PC-3 (cell line): ENCODE measurements at regions not wholly inside any gene's neighbourhood (a gene's known extent, or its start where the extent isn't known, plus 50 kb on each side); places are given as distances from the start of the nearest gene placed in this dataset.

ENCODE experiments used
- ATAC-seq: fragments of 200-7000 bp; cut with Tn5 transposase; 2 replicates; pipeline ENCODE4 v1.9.1; 2020; ENCODE audit warnings: mild to moderate bottlenecking, moderate library complexity
- BruUV-seq: library from RNA; stranded (reverse); fragments of 400-500 nt; replicated peaks from 2 replicates; lab custom pipeline; 2021; lab: Mats Ljungman, UMichigan
- CTCF ChIA-PET: fragments of 300-600 bp; sonication (Branson Sonifier 250); formaldehyde crosslinking; loops from one replicate; lab custom pipeline; 2022; ENCODE audit warnings: antibody characterized with exemption; lab: Charles Lee
- POLR2A ChIA-PET: fragments of 300-600 bp; sonication (Branson Sonifier 250); formaldehyde crosslinking; loops from one replicate; lab custom pipeline; 2022; ENCODE audit warnings: antibody characterized with exemption; ENCODE audit not compliant: unreplicated experiment; lab: Charles Lee
- DNase-seq: peaks from one replicate; pipeline ENCODE4 v3.0.0-alpha.2; 2015
- H2AFZ ChIP-seq: fragments of 300-600 bp; sonication (generic); 2 replicates; pipeline ENCODE4 v1.6.0; 2016; ENCODE audit warnings: antibody characterized with exemption, low read length
- H3F3A ChIP-seq: fragments of 300-600 bp; sonication (generic); one replicate; pipeline ENCODE4 v1.6.0; 2017; ENCODE audit warnings: antibody characterized with exemption, low read length, control low read depth, mild to moderate bottlenecking; ENCODE audit not compliant: unreplicated experiment
- H3K27ac ChIP-seq: fragments of 300-600 bp; sonication (generic); 2 replicates; pipeline ENCODE4 v1.5.1; 2016; ENCODE audit warnings: mild to moderate bottlenecking, low read length
- H3K27me3 ChIP-seq: fragments of 300-600 bp; sonication (generic); 2 replicates; pipeline ENCODE4 v1.6.1; 2016; ENCODE audit warnings: low read length, mixed read lengths
- H3K36me3 ChIP-seq: fragments of 300-600 bp; sonication (generic); 2 replicates; pipeline ENCODE4 v1.6.1; 2016; ENCODE audit warnings: low read depth, mixed run types, low read length, mixed read lengths
- H3K4me1 ChIP-seq: fragments of 300-600 bp; sonication (generic); 2 replicates; pipeline ENCODE4 v1.5.1; 2016; ENCODE audit warnings: low read length; ENCODE audit not compliant: insufficient read depth
- H3K4me2 ChIP-seq: fragments of 300-600 bp; sonication (generic); 2 replicates; pipeline ENCODE4 v1.6.0; 2016; ENCODE audit warnings: low read length
- H3K4me3 ChIP-seq: fragments of 300-600 bp; sonication (generic); 2 replicates; pipeline ENCODE4 v1.5.1; 2016; ENCODE audit warnings: mild to moderate bottlenecking, low read length, mixed read lengths
- H3K79me2 ChIP-seq: fragments of 300-600 bp; sonication (generic); 2 replicates; pipeline ENCODE4 v1.6.1; 2017; ENCODE audit warnings: low read length, mixed read lengths
- H3K9ac ChIP-seq: fragments of 300-600 bp; sonication (generic); 2 replicates; pipeline ENCODE4 v1.6.0; 2016; ENCODE audit warnings: mild to moderate bottlenecking, low read length
- H3K9me2 ChIP-seq: fragments of 300-600 bp; sonication (generic); replicated peaks from 2 replicates; pipeline ENCODE4 v1.6.1; 2016; ENCODE audit warnings: mixed run types, low read length, mixed read lengths
- H3K9me3 ChIP-seq: fragments of 300-600 bp; sonication (generic); 2 replicates; pipeline ENCODE4 v1.6.1; 2016; ENCODE audit warnings: low read length, mixed read lengths
- H4K20me1 ChIP-seq: fragments of 300-600 bp; sonication (generic); 2 replicates; pipeline ENCODE4 v1.6.1; 2016; ENCODE audit warnings: low read length, mixed read lengths
- CTCF ChIP-seq: fragments of 300-600 bp; sonication (generic); conservative IDR thresholded peaks from 2 replicates; pipeline ENCODE4 v1.5.1; 2017; ENCODE audit warnings: antibody characterized with exemption, low read depth, mild to moderate bottlenecking, low read length
- EZH2 ChIP-seq: fragments of 300-600 bp; sonication (generic); IDR thresholded peaks from one replicate; pipeline ENCODE4 v1.6.1; 2017; ENCODE audit warnings: antibody characterized with exemption, mild to moderate bottlenecking, low read length; ENCODE audit not compliant: unreplicated experiment
- EZH2phosphoT487 ChIP-seq: fragments of 300-600 bp; sonication (generic); IDR thresholded peaks from 2 replicates; pipeline ENCODE4 v1.6.1; 2018; ENCODE audit warnings: mild to moderate bottlenecking, antibody characterized with exemption, low read length, borderline replicate concordance
- intact Hi-C: fragments of 100-400 bp; cut with micrococcal nuclease; formaldehyde crosslinking; loops from 2 replicates; pipeline ENCODE4 v1.9.0; 2023

GRCh38 chr3:74267588-74268184 is 346.8 kb downstream of the CNTN3 start:
- ChIA-PET POLR2A (no interaction called here), CTCF (no interaction called here)
- H2AFZ ChIP-seq: no peak overlapping the region
- H3K4me1 ChIP-seq: no peaks in the 10 kb centered on the region
- H3K4me3 ChIP-seq: no peak overlapping the region
- H3K9me2 ChIP-seq: no peaks in the 10 kb centered on the region
- peaks cover 36% of the 10 kb centered on the region; the same call in 1 of the 2 replicates for H3K9me3 ChIP-seq
- BruUV-seq: no TSS peak
- DNase-seq (peak; percentile 52), ATAC-seq (no peak)
- no peaks in the 10 kb centered on the region for H4K20me1 ChIP-seq
- H3K27me3 ChIP-seq: no peaks in the 10 kb centered on the region
- H3K27ac ChIP-seq: no peak overlapping the region
- intact Hi-C loops: no loop called here
- no peaks in the 10 kb centered on the region for H3F3A ChIP-seq
- H3K4me2 ChIP-seq: no peak overlapping the region
- no peak overlapping the region for H3K9ac ChIP-seq
- TF ChIP-seq EZH2: no peak
- TF ChIP-seq EZH2phosphoT487: no peak
- TF ChIP-seq CTCF: peak; percentile 72
- no peaks in the 10 kb centered on the region for H3K36me3 ChIP-seq
- H3K79me2 ChIP-seq: no peaks in the 10 kb centered on the region

- Histone ChIP-seq H3K9ac (no peak overlapping the region), H3K27me3 (no peaks in the 10 kb centered on the region), H2AFZ (no peak overlapping the region), H3K9me3 (peaks cover 39% of the 10 kb centered on the region; the same call in 1 of the 2 replicates), H4K20me1 (no peaks in the 10 kb centered on the region), H3K4me3 (no peak overlapping the region), H3K36me3 (no peaks in the 10 kb centered on the region), H3F3A (no peaks in the 10 kb centered on the region), H3K79me2 (no peaks in the 10 kb centered on the region), H3K4me2 (no peak overlapping the region), H3K9me2 (no peaks in the 10 kb centered on the region), H3K27ac (no peak overlapping the region), H3K4me1 (no peaks in the 10 kb centered on the region)
- no peak for ATAC-seq
- no peak for DNase-seq
- POLR2A ChIA-PET: no interaction called here
- no TSS peak for BruUV-seq
- CTCF ChIA-PET: no interaction called here
- intact Hi-C loops: no loop called here
- TF ChIP-seq EZH2phosphoT487 (no peak), EZH2 (no peak), CTCF (no peak)
Observed at GRCh38 chr3:74267131-74267530, 347.3 kb downstream of the CNTN3 start.

- Histone ChIP-seq H3F3A (no peaks in the 10 kb centered on the region), H2AFZ (no peak overlapping the region), H3K27me3 (no peaks in the 10 kb centered on the region), H3K9me2 (no peaks in the 10 kb centered on the region), H3K36me3 (no peaks in the 10 kb centered on the region), H3K9me3 (peaks cover 31% of the 10 kb centered on the region; the same call in 1 of the 2 replicates), H3K4me1 (no peaks in the 10 kb centered on the region), H3K27ac (no peak overlapping the region), H3K9ac (no peak overlapping the region), H3K4me2 (no peak overlapping the region), H4K20me1 (no peaks in the 10 kb centered on the region), H3K79me2 (no peaks in the 10 kb centered on the region), H3K4me3 (no peak overlapping the region)
- POLR2A ChIA-PET: no interaction called here
- CTCF ChIA-PET: no interaction called here
- no TSS peak for BruUV-seq
- no peak for ATAC-seq
- no peak for DNase-seq
- TF ChIP-seq CTCF: no peak
- TF ChIP-seq EZH2: no peak
- TF ChIP-seq EZH2phosphoT487: no peak
- intact Hi-C loops: no loop called here
Observed at GRCh38 chr3:74265069-74265468, 349.4 kb downstream of the CNTN3 start.
